Natural killer cell (primary cell): ENCODE measurements at regions not wholly inside any gene's neighbourhood (a gene's known extent, or its start where the extent isn't known, plus 50 kb on each side); places are given as distances from the start of the nearest gene placed in this dataset.

Experiments
- ATAC-seq, 3 donors: fragments of 150-1000 bp in 2 of 3; fragments of 200-7000 bp in 1 of 3; cut with Tn5 transposase; 1 replicate in 1 of 3; 2 replicates in 2 of 3; pipeline ENCODE4 v1.10.0; 2021; ENCODE audit warnings: mild to moderate bottlenecking in 2 of 3, moderate library complexity in 2 of 3
- DNase-seq, 2 donors: peaks; one replicate each; pipeline versions ENCODE4 v3.0.0 to v3.0.0-alpha.2; 2013 to 2021; ENCODE audit warnings: mixed read lengths in 1 of 2
- H3K27ac ChIP-seq: one replicate; pipeline ENCODE4 v1.5.1; 2013; ENCODE audit warnings: mild to moderate bottlenecking, low read length
- H3K27me3 ChIP-seq: one replicate; pipeline ENCODE4 v1.6.1; 2013; ENCODE audit warnings: low read length; ENCODE audit not compliant: control insufficient read depth, insufficient read depth
- H3K36me3 ChIP-seq: one replicate; pipeline ENCODE4 v1.6.1; 2013; ENCODE audit warnings: low read length; ENCODE audit not compliant: control insufficient read depth, insufficient read depth
- H3K4me1 ChIP-seq: one replicate; pipeline ENCODE4 v1.6.1; 2013; ENCODE audit warnings: low read length; ENCODE audit not compliant: control insufficient read depth, insufficient read depth
- H3K4me3 ChIP-seq: one replicate; pipeline ENCODE4 v1.5.1; 2013; ENCODE audit warnings: low read length
- H3K9me3 ChIP-seq: one replicate; pipeline ENCODE4 v1.6.1; 2013; ENCODE audit warnings: low read length; ENCODE audit not compliant: control insufficient read depth, insufficient read depth
- H3K27ac Mint-ChIP-seq, 2 donors: one replicate each; pipeline ENCODE4 v1.8.0; 2022; ENCODE audit warnings: mild to moderate bottlenecking in 2 of 2, mixed read lengths in 2 of 2, moderate library complexity in 1 of 2
- H3K27me3 Mint-ChIP-seq, 2 donors: one replicate each; pipeline ENCODE4 v1.8.0; 2022; ENCODE audit warnings: low read depth in 2 of 2, mixed read lengths in 2 of 2
- H3K36me3 Mint-ChIP-seq: one replicate; pipeline ENCODE4 v1.8.0; 2022; ENCODE audit warnings: mixed read lengths
- H3K4me1 Mint-ChIP-seq, 2 donors: one replicate each; pipeline ENCODE4 v1.8.0; 2022; ENCODE audit warnings: mixed read lengths in 2 of 2
- H3K4me3 Mint-ChIP-seq: one replicate; pipeline ENCODE4 v1.8.0; 2022; ENCODE audit warnings: mild to moderate bottlenecking, moderate library complexity, mixed read lengths
- H3K9me3 Mint-ChIP-seq, 2 donors: one replicate each; pipeline ENCODE4 v1.8.0; 2022; ENCODE audit warnings: mixed read lengths in 2 of 2
- CTCF ChIP-seq: fragments of 200-600 bp; IDR thresholded peaks from one replicate; pipeline ENCODE4 v1.8.0; 2022; ENCODE audit warnings: antibody characterized with exemption
- WGBS: methylation state at CpG from one replicate; pipeline ENCODE4 v1.1.7; 2013; ENCODE audit warnings: missing lambda C conversion rate; ENCODE audit not compliant: insufficient coverage; 5-methylcytosine and 5-hydroxymethylcytosine counted together
- intact Hi-C: fragments of 100-400 bp; cut with micrococcal nuclease; formaldehyde crosslinking; loops from one replicate; pipeline ENCODE4 v1.14.2; 2022

- H3K9me3 Mint-ChIP-seq = peaks cover 0 to 2% of the 10 kb centered on the region in 2 donors
- H3K27me3 Mint-ChIP-seq = peaks cover 0 to 8% of the 10 kb centered on the region in 2 donors
- no peaks in the 10 kb centered on the region for H3K4me1 Mint-ChIP-seq
- DNase-seq = no peak
- H3K36me3 ChIP-seq = no peaks in the 10 kb centered on the region
- H3K4me3 Mint-ChIP-seq = no peak overlapping the region
- WGBS = 72% methylated on average over 3 of the region's 4 CpGs
- H3K27ac Mint-ChIP-seq = no peak overlapping the region
- intact Hi-C loops = no loop called here
- no peaks in the 10 kb centered on the region for H3K27me3 ChIP-seq
- H3K27ac ChIP-seq = no peak overlapping the region
- H3K36me3 Mint-ChIP-seq = no peaks in the 10 kb centered on the region
- no peaks in the 10 kb centered on the region for H3K4me1 ChIP-seq
- H3K9me3 ChIP-seq = no peaks in the 10 kb centered on the region
- H3K4me3 ChIP-seq = no peak overlapping the region
- no peak for TF ChIP-seq CTCF
- no peak for ATAC-seq
These were observed 51.3 kb upstream of the MOCS2 start for GRCh38 chr5:53160895-53161294.

- Histone ChIP-seq H3K27ac (no peak overlapping the region), H3K4me1 (no peaks in the 10 kb centered on the region), H3K9me3 (no peaks in the 10 kb centered on the region), H3K27me3 (no peaks in the 10 kb centered on the region), H3K36me3 (no peaks in the 10 kb centered on the region), H3K4me3 (no peak overlapping the region)
- H3K27ac Mint-ChIP-seq = no peak overlapping the region
- intact Hi-C loops = no loop called here
- no peaks in the 10 kb centered on the region for H3K9me3 Mint-ChIP-seq
- DNase-seq (no peak), ATAC-seq (no peak)
- peaks cover 0 to 3% of the 10 kb centered on the region in 2 donors for H3K27me3 Mint-ChIP-seq
- no peaks in the 10 kb centered on the region for H3K4me1 Mint-ChIP-seq
- no peaks in the 10 kb centered on the region for H3K36me3 Mint-ChIP-seq
- no peak for TF ChIP-seq CTCF
- WGBS = 93% methylated on average over 2 of the region's 2 CpGs
- H3K4me3 Mint-ChIP-seq = no peak overlapping the region
These were observed 52.3 kb upstream of the MOCS2 start for GRCh38 chr5:53161876-53162275.

- DNase-seq (no peak), ATAC-seq (no peak)
- H3K4me3 Mint-ChIP-seq = no peak overlapping the region
- H3K27ac Mint-ChIP-seq = no peak overlapping the region
- no peaks in the 10 kb centered on the region for H3K9me3 Mint-ChIP-seq
- Histone ChIP-seq H3K27me3 (no peaks in the 10 kb centered on the region), H3K9me3 (no peaks in the 10 kb centered on the region), H3K36me3 (no peaks in the 10 kb centered on the region), H3K4me3 (no peak overlapping the region), H3K4me1 (no peaks in the 10 kb centered on the region), H3K27ac (no peak overlapping the region)
- H3K36me3 Mint-ChIP-seq = no peaks in the 10 kb centered on the region
- no peak for TF ChIP-seq CTCF
- peaks cover 9 to 12% of the 10 kb centered on the region in 2 donors for H3K27me3 Mint-ChIP-seq
- intact Hi-C loops = no loop called here
- H3K4me1 Mint-ChIP-seq = no peaks in the 10 kb centered on the region
- WGBS = 76% methylated on average over 2 of the region's 2 CpGs
These were observed 55.1 kb upstream of the MOCS2 start for GRCh38 chr5:53164478-53165165.
